ENCODE measurements at regions not wholly inside any gene's neighbourhood (a gene's known extent, or its start where the extent isn't known, plus 50 kb on each side); places are given as distances from the start of the nearest gene placed in this dataset.

DNA sequence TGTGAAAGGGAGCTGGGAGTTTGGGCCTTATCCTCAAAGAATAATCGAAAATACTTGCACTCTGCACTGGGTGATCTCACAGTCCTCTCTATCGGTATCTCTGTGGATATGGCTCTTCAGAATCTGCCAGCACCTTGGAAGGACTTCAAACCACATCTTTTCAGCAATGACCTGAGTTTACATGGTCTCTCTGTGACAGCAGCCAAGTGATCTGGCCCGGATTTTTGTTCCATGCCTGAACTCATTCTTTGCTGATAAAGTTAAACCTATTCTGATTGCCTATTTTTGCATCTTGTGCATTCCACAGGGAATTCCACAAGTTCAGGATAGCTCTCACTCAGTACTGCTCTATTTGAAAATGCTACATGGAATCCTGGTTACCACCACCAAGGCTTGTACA is 98.9 kb downstream of the HDGFL1 start (continued):
- TF ChIP-seq, protein P1, sequence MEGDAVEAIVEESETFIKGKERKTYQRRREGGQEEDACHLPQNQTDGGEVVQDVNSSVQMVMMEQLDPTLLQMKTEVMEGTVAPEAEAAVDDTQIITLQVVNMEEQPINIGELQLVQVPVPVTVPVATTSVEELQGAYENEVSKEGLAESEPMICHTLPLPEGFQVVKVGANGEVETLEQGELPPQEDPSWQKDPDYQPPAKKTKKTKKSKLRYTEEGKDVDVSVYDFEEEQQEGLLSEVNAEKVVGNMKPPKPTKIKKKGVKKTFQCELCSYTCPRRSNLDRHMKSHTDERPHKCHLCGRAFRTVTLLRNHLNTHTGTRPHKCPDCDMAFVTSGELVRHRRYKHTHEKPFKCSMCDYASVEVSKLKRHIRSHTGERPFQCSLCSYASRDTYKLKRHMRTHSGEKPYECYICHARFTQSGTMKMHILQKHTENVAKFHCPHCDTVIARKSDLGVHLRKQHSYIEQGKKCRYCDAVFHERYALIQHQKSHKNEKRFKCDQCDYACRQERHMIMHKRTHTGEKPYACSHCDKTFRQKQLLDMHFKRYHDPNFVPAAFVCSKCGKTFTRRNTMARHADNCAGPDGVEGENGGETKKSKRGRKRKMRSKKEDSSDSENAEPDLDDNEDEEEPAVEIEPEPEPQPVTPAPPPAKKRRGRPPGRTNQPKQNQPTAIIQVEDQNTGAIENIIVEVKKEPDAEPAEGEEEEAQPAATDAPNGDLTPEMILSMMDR (IDR thresholded peaks at IDR 0.05 in 2 of 3, conservative IDR thresholded peaks at IDR 0.05 in 1 of 3; ENCODE audit: borderline replicate concordance in 1 of 3, insufficient read depth in 1 of 3, low read depth in 2 of 3, low read length in 2 of 3): no peak
- TF ChIP-seq, protein P2, sequence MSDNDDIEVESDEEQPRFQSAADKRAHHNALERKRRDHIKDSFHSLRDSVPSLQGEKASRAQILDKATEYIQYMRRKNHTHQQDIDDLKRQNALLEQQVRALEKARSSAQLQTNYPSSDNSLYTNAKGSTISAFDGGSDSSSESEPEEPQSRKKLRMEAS (IDR thresholded peaks at IDR 0.05): no peak

DNA sequence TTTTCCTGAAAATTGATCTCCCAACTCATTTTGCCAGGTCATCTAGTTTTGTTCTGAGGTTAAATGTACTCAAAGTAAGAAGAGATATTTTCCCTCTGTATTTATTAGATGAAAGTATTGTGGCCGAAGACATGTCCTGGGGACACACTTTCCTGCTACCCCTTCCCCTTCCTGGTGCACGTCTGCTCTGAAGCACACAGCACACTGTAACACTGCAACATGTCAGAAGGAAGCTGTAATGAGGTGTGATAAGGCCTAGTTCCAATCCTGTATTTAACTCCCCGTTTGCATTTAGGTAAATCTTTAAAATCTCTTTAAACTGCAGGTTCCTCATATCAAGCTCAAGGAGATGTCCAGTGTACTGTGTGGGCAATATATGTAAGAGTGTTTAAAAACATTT is 99.4 kb downstream of the HDGFL1 start:
- Histone ChIP-seq H3K27ac (ENCODE audit: low read depth, low read length) (no peak overlapping the region), H4K20me1 (ENCODE audit: insufficient read depth) (no peaks in the 10 kb centered on the region), H3K4me1 (ENCODE audit: control insufficient read depth in 1 of 2, insufficient read depth in 2 of 2, low read length in 2 of 2) (no peaks in the 10 kb centered on the region), H3K79me2 (ENCODE audit: insufficient read depth, low read length) (no peaks in the 10 kb centered on the region), H3K9ac (ENCODE audit: low read length) (no peak overlapping the region), H3K27me3 (ENCODE audit: insufficient read depth, low read length) (no peaks in the 10 kb centered on the region), H3K4me3 (replicated peaks in 1 of 2; ENCODE audit: low read depth in 1 of 2, low read length in 2 of 2) (no peak overlapping the region), H3K9me3 (ENCODE audit: control insufficient read depth in 1 of 2, insufficient read depth in 1 of 2, low read depth in 1 of 2, low read length in 2 of 2) (peaks cover 0 to 3% of the 10 kb centered on the region in 2 experiments; a peak in 2 of 4 replicates), H3K4me2 (ENCODE audit: low read length) (no peak overlapping the region), H3K36me3 (ENCODE audit: control insufficient read depth in 1 of 2, insufficient read depth in 2 of 2, low read length in 2 of 2) (no peaks in the 10 kb centered on the region; a peak in 1 of 4 replicates), H3K9me2 (ENCODE audit: insufficient read depth) (no peaks in the 10 kb centered on the region), H2AFZ (ENCODE audit: low read depth, low read length, poor library complexity, severe bottlenecking) (no peak overlapping the region)
- BruUV-seq (replicated peaks): no TSS peak
- DNase-seq (ENCODE audit: low read depth, low spot score) (no peak), ATAC-seq (no peak)
- CTCF ChIA-PET: no interaction called here
- TF ChIP-seq SRF (IDR thresholded peaks at IDR 0.05; ENCODE audit: low read depth): no peak
- TF ChIP-seq YY1 (IDR thresholded peaks at IDR 0.05; ENCODE audit: extremely low read depth, insufficient replicate concordance, low read depth, low read length): no peak
- TF ChIP-seq SP1 (IDR thresholded peaks at IDR 0.05; ENCODE audit: low read depth): no peak
- TF ChIP-seq, protein P2 (IDR thresholded peaks at IDR 0.05): no peak
- intact Hi-C loops (cut with micrococcal nuclease): no loop called here
- POLR2A ChIA-PET: no interaction called here
- RAD21 ChIA-PET (ENCODE audit: low non-redundant PET in 1 of 2, low total read pairs in 2 of 2, uncharacterized antibody in 2 of 2, unreplicated experiment in 2 of 2): no interaction called here
